Neural progenitor cell (in vitro differentiated cells): ENCODE measurements at regions not wholly inside any gene's neighbourhood (a gene's known extent, or its start where the extent isn't known, plus 50 kb on each side); places are given as distances from the start of the nearest gene placed in this dataset.

ENCODE experiments used
- EZH2 ChIP-seq: fragments of 200-600 bp; sonication (generic); IDR thresholded peaks from 2 replicates; pipeline ENCODE4 v1.6.1; 2017; ENCODE audit warnings: antibody characterized with exemption, mild to moderate bottlenecking, moderate library complexity
- EZH2phosphoT487 ChIP-seq: fragments of 200-600 bp; sonication (generic); IDR thresholded peaks from 2 replicates; pipeline ENCODE4 v1.6.1; 2017; ENCODE audit warnings: antibody characterized with exemption
- TF ChIP-seq, protein P1 (sequence below): fragments of 200-600 bp; sonication (generic); IDR thresholded peaks from 2 replicates; pipeline ENCODE4 v1.5.1; 2017; ENCODE audit warnings: antibody characterized with exemption, mild to moderate bottlenecking

GRCh38 chr18:1965541-1965940 lies 605.8 kb downstream of the METTL4 start:
- TF ChIP-seq, protein P1, sequence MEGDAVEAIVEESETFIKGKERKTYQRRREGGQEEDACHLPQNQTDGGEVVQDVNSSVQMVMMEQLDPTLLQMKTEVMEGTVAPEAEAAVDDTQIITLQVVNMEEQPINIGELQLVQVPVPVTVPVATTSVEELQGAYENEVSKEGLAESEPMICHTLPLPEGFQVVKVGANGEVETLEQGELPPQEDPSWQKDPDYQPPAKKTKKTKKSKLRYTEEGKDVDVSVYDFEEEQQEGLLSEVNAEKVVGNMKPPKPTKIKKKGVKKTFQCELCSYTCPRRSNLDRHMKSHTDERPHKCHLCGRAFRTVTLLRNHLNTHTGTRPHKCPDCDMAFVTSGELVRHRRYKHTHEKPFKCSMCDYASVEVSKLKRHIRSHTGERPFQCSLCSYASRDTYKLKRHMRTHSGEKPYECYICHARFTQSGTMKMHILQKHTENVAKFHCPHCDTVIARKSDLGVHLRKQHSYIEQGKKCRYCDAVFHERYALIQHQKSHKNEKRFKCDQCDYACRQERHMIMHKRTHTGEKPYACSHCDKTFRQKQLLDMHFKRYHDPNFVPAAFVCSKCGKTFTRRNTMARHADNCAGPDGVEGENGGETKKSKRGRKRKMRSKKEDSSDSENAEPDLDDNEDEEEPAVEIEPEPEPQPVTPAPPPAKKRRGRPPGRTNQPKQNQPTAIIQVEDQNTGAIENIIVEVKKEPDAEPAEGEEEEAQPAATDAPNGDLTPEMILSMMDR = no peak
- no peak for TF ChIP-seq EZH2phosphoT487
- no peak for TF ChIP-seq EZH2
